Kidney epithelial cell (primary cell): ENCODE measurements at regions not wholly inside any gene's neighbourhood (a gene's known extent, or its start where the extent isn't known, plus 50 kb on each side); places are given as distances from the start of the nearest gene placed in this dataset.

ENCODE experiments used
- DNase-seq: peaks from one replicate; pipeline ENCODE4 v3.0.0-alpha.2; 2010; ENCODE audit warnings: low read depth
- H3K27me3 ChIP-seq: 2 replicates; pipeline ENCODE4 v1.6.0; 2011; ENCODE audit warnings: low read length; ENCODE audit not compliant: control insufficient read depth, insufficient read depth
- H3K36me3 ChIP-seq: 2 replicates; pipeline ENCODE4 v1.5.1; 2011; ENCODE audit warnings: low read length; ENCODE audit not compliant: control insufficient read depth, insufficient read depth
- H3K4me3 ChIP-seq: 2 replicates; pipeline ENCODE4 v1.5.1; 2011; ENCODE audit warnings: low read depth, mild to moderate bottlenecking, control low read depth, low read length
- CTCF ChIP-seq: IDR thresholded peaks from 2 replicates; pipeline ENCODE4 v1.5.1; 2011; ENCODE audit warnings: mild to moderate bottlenecking, moderate library complexity, low read length, control low read depth, inconsistent platforms; ENCODE audit not compliant: insufficient read depth, poor library complexity, severe bottlenecking

GRCh38 chrX:44082829-44083228 is 109.6 kb upstream of the NDP start:
- TF ChIP-seq CTCF: no peak
- Histone ChIP-seq H3K27me3 (no peaks in the 10 kb centered on the region), H3K36me3 (no peaks in the 10 kb centered on the region), H3K4me3 (no peak overlapping the region)
- no peak for DNase-seq

DNA sequence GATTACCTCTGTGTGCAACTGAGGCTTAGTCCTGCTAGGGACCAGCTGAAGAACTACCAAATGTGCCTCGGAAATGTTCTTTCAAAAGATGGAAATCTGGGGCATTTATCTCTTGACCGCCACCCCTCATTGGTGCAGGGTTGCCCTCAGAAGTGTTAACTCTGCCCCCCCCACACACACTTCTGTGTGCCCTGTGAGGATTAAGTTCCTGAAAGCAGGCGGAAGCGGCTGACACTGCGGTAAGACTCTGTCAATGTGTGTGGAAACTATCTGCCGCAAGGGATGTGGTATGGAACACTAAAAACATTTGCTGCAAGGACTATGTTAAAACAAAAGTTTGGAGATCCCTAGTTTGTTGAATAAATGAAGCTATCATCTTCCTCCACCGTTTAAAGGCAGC is 106.9 kb upstream of the NDP start:
- H3K36me3 ChIP-seq: no peaks in the 10 kb centered on the region
- DNase-seq: no peak
- H3K4me3 ChIP-seq: no peak overlapping the region
- H3K27me3 ChIP-seq: no peaks in the 10 kb centered on the region
- TF ChIP-seq CTCF: no peak

DNA sequence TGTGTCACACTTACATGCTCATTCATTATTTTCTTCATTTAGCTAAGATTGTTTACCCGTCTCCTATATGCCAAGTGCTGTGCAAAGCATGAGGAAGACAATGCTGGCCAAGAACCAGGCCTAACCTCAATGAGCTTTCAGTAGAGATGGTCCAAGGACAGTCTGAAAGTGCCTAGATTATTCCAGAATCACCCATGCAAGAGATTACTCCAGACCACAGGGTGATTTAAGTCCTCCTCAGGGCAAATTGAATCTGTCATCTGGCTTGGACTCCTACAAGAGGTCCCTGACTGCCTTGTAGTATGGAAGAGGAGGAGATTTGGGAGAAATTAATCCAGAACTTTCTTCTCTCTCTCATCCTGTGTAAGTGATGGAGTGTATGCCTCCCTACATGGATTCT is 99.4 kb upstream of the NDP start:
- no peak for DNase-seq
- Histone ChIP-seq H3K4me3 (no peak overlapping the region), H3K27me3 (no peaks in the 10 kb centered on the region), H3K36me3 (no peaks in the 10 kb centered on the region)
- no peak for TF ChIP-seq CTCF

DNA sequence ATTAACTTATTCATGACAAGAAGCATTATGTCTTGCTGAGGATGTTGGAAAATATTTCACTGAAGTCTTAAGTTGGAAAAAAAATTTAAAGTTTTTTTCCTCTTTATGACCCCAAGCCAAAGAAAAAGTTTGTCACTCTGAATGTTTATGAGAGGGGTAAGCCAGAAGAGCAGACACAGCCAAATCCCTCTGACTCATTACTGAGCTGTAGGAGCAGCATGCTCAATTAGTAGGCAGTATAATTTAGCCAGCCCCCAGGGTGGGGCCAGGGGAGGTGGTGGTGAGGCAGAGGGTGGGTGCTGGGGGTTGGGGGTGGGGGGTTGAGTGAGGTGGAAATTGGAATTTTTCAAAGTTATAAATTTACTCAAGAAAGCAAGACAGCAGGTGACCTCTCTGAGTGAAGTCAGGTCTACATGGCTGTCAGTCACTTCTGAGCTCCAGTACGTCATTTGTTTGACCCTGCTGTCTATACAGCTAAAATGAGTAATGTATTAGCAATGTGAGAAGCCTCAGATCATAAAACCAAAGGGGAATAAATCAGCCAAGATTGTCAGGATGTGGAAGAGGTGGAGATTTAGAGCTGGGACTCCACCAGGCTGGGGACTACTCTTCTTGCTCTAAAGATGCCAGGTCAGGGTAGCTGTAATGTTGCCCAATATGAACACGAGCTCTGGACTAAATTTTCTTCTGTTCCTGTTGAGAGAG is 98.8 kb upstream of the NDP start:
- no peaks in the 10 kb centered on the region for H3K36me3 ChIP-seq
- no peak overlapping the region for H3K4me3 ChIP-seq
- peak; percentile 54 for DNase-seq
- no peak for TF ChIP-seq CTCF
- no peaks in the 10 kb centered on the region for H3K27me3 ChIP-seq

DNA sequence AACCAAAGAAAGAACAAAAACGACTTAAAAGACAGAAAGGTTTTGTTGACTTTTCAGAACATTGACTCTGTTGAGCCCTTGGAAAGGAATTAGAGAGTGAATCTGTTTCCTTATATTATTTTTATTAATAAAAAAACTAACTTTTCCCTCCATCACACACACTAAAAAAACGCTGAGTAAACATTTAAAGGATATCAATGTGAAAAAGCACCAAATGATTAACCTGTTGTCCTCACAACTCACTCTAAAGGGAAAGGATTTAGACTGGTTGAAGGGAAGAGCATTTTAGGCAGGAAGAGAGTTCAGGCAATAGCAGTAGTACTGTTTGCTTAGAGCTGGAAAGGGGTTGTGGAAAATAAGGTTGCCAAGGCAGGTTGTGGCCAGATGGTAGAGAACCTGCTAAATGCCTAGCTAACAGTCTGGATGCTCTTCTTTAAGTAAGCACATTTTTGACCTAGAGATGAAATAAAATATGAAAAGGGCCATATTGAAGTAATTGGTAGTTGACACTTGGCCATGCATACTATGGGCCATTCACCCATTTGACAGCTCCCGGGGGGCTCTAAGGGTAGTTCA is 98.0 kb upstream of the NDP start:
- no peak for DNase-seq
- no peaks in the 10 kb centered on the region for H3K36me3 ChIP-seq
- TF ChIP-seq CTCF: no peak
- H3K27me3 ChIP-seq: no peaks in the 10 kb centered on the region
- H3K4me3 ChIP-seq: no peak overlapping the region

DNA sequence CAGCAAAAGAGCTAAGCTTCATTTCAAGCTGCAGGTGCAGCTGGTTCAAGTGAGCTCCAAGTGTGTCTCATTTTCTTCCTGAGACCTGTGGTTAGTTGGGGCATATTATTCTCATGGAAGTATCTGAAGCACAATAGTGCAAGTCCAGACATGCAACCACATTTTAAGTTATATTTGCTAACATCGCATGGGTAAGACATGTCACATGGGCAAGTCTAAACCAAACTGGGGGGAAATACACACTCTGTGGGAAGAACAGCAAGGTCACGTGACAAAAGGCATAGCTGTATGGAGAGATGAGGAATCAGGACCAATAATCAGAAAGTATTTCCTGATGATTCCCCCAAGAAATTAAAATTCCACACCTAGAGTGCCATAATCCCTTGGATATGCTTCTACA is 94.9 kb upstream of the NDP start:
- no peak for DNase-seq
- no peak overlapping the region for H3K4me3 ChIP-seq
- no peaks in the 10 kb centered on the region for H3K27me3 ChIP-seq
- H3K36me3 ChIP-seq: no peaks in the 10 kb centered on the region
- TF ChIP-seq CTCF: no peak
